ENCODE measurements at regions not wholly inside any gene's neighbourhood (a gene's known extent, or its start where the extent isn't known, plus 50 kb on each side); places are given as distances from the start of the nearest gene placed in this dataset.

- POLR2A ChIA-PET (ENCODE audit: partially characterized antibody): no interaction called here
Observed at GRCh38 chr18:57916684-57917083, 113.6 kb upstream of the ATP8B1 start.

More at GRCh38 chr18:57916684-57917083, 113.6 kb upstream of the ATP8B1 start:
- no peak overlapping the region for H4K91ac ChIP-seq (replicated peaks; ENCODE audit: insufficient read length, low read length)
- no peak for FAIRE-seq
- no peak overlapping the region for H3K56ac ChIP-seq (replicated peaks; ENCODE audit: insufficient read length, low read depth, low read length)
- no peak overlapping the region for H3K14ac ChIP-seq (ENCODE audit: insufficient read length)
- H2BK12ac ChIP-seq (ENCODE audit: low read depth, low read length): no peak overlapping the region
- no peak overlapping the region for H2BK120ac ChIP-seq (replicated peaks; ENCODE audit: low read depth, low read length)
- no peaks in the 10 kb centered on the region for H3K79me1 ChIP-seq (ENCODE audit: low read depth, low read length)
- no peaks in the 10 kb centered on the region for H3K27me3 ChIP-seq (replicated peaks in 1 of 4; ENCODE audit: control insufficient read depth in 3 of 4, extremely low read depth in 1 of 4, insufficient read depth in 3 of 4, low read length in 3 of 4)
- no peak overlapping the region for H2BK5ac ChIP-seq (ENCODE audit: low read depth, low read length)
- no peak overlapping the region for H2BK15ac ChIP-seq (ENCODE audit: low read length)
- no peak overlapping the region for H4K8ac ChIP-seq (ENCODE audit: extremely low read depth, insufficient read depth, low read length)
- no peak overlapping the region for H3K27ac ChIP-seq (ENCODE audit: low read depth, low read length)
- WGBS, 2 experiments (ENCODE audit: extremely low coverage in 1 of 2, insufficient coverage in 1 of 2, insufficient read length in 1 of 2, insufficient replicate concordance in 2 of 2, low coverage in 1 of 2, low lambda C conversion rate in 2 of 2, missing lambda C conversion rate in 1 of 2): 86% methylated on average over 3 of the region's 3 CpGs; no CpG with 5 or more reads in 1 of the 2 experiments
- H3K36me3 ChIP-seq (ENCODE audit: control insufficient read depth in 2 of 4, insufficient read depth in 4 of 4, low read length in 3 of 4): no peaks in the 10 kb centered on the region
- H3K18ac ChIP-seq (ENCODE audit: extremely low read depth, low read length): no peak overlapping the region
- no peak overlapping the region for H3K9ac ChIP-seq (replicated peaks in 1 of 4; ENCODE audit: extremely low read depth in 1 of 4, low read depth in 3 of 4, low read length in 3 of 4)
- peaks cover 0 to 6% (median 2%) of the 10 kb centered on the region in 4 experiments; a peak in 3 of 7 replicates for H3K4me1 ChIP-seq (replicated peaks in 1 of 4; ENCODE audit: control insufficient read depth in 3 of 4, insufficient read depth in 4 of 4, low read length in 3 of 4)
- H3K79me2 ChIP-seq (ENCODE audit: control insufficient read depth in 1 of 2, insufficient read depth in 2 of 2, low read length in 2 of 2): no peaks in the 10 kb centered on the region
- no peak overlapping the region; the same call in 1 of the 2 replicates for H2AFZ ChIP-seq (ENCODE audit: low read length)
- H3K9me3 ChIP-seq (ENCODE audit: insufficient read depth in 2 of 2, low read depth in 1 of 2, low read length in 1 of 2): no peaks in the 10 kb centered on the region
- H3K4me3 ChIP-seq (ENCODE audit: extremely low read depth in 1 of 4, insufficient read depth in 2 of 4, low read depth in 3 of 4, low read length in 4 of 4): no peak overlapping the region
- DNase-seq (ENCODE audit: low read depth in 1 of 2, low spot score in 2 of 2): no peak
- CTCF ChIA-PET (ENCODE audit: partially characterized antibody): interaction anchor here (1.3 to 1.5 kb wide), 2 partner anchors 10 to 42 kb away, joined by 4 to 5 read pairs; no protein-coding TSS in a partner anchor
- no peak overlapping the region for H3K4me2 ChIP-seq (ENCODE audit: insufficient read depth in 1 of 2, low read depth in 2 of 2, low read length in 2 of 2)
- H3K23me2 ChIP-seq (ENCODE audit: low read depth, low read length): no peaks in the 10 kb centered on the region
- no peak overlapping the region for H2AK5ac ChIP-seq (ENCODE audit: low read depth, low read length)
- H3K23ac ChIP-seq (ENCODE audit: insufficient read length): no peak overlapping the region
- TF ChIP-seq RAD21 (IDR thresholded peaks at IDR 0.05 in 1 of 2, conservative IDR thresholded peaks at IDR 0.05 in 1 of 2; ENCODE audit: low read depth in 2 of 2, low read length in 2 of 2) (no peak), SUZ12 (IDR thresholded peaks at IDR 0.05; ENCODE audit: low read length) (no peak), ATF2 (IDR thresholded peaks at IDR 0.05; ENCODE audit: low read length) (no peak), CBX8 (IDR thresholded peaks at IDR 0.05; ENCODE audit: borderline replicate concordance, low read depth, low read length) (no peak), CHD2 (IDR thresholded peaks at IDR 0.05; ENCODE audit: low read length) (no peak), KDM4A (IDR thresholded peaks at IDR 0.05; ENCODE audit: low read depth, low read length, severe bottlenecking) (no peak)
- no peak overlapping the region for H2BK20ac ChIP-seq (ENCODE audit: low read length)
- no peak overlapping the region for H4K5ac ChIP-seq (ENCODE audit: insufficient read length, low read depth, low read length)
- no peaks in the 10 kb centered on the region for H4K20me1 ChIP-seq (replicated peaks in 1 of 2; ENCODE audit: control insufficient read depth in 1 of 2, insufficient read depth in 2 of 2, low read length in 2 of 2)
- H3K4ac ChIP-seq (replicated peaks; ENCODE audit: insufficient read length, low read depth, low read length): no peak overlapping the region
